ENCODE measurements at regions not wholly inside any gene's neighbourhood (a gene's known extent, or its start where the extent isn't known, plus 50 kb on each side); places are given as distances from the start of the nearest gene placed in this dataset.
"Not testable (repeated sequence)": the region's sequence is repeated elsewhere in the genome, so short reads cannot be mapped to it uniquely, and the experiment has no call there.

DNA sequence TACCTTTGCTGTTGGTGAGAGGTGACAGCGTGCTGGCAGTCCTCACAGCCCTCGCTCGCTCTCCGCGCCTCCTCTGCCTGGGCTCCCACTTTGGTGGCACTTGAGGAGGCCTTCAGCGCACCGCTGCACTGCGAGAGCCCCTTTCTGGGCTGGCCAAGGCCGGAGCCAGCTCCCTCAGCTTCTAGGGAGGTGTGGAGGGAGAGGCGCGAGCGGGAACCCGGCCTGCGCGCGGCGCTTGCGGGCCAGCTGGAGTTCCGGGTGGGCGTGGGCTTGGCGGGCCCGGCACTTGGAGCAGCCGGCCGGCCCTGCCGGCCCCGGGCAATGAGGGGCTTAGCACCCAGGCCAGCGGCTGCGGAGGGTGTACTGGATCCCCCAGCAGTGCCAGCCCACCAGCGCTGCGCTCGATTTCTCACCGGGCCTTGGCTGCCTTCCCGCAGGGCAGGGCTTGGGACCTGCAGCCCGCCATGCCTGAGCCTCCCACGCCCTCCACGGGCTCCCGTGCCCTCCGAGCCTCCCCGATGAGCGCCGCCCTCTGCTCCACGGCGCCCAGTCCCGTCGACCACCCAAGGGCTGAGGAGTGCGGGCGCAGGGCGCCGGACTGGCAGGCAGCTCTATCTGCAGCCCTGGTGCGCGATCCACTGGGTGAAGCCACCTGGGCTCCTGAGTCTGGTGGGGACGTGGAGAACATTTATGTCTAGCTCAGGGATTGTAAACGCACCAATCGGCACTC lies 700.3 kb downstream of the CDH18 start:
- DNase-seq: not testable (repeated sequence)

DNA sequence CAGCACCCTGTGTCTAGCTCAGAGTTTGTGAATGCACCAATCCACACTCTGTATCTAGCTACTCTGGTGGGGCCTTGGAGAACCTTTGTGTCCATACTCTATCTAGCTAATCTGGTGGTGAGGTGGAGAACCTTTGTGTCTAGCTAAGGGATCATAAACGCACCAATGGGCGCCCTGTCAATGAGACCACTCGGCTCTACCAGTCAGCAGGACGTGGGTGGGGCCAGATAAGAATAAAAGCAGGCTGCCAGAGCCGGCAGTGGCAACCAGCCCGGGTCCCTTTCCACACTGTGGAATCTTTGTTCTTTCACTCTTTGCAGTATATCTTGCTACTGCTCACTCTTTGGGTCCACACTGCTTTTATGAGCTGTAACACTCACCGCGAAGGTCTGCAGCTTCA lies 699.7 kb downstream of the CDH18 start:
- DNase-seq: not testable (repeated sequence)

GRCh38 chr5:19297934-19298333 lies 690.1 kb downstream of the CDH18 start:
- DNase-seq: no peak

DNA sequence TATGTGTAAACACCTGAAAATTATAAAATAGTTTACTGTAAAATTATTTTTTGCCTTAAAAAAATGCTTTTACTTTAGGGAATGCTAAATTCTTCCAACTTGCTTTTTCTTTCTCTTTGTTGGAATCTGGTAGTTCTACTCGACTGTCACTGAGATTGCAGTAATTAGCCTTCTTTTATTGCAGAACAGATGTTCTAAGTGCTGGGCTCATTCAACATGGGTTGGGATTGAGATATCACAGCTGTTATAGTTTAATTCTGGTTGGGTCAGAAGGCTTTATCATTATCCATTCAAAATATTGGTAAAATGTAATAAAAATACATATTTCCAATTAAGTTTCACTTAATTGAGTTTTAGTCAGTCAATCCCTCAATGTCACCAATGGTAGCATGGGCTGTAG lies 686.7 kb downstream of the CDH18 start:
- no peak for DNase-seq

DNA sequence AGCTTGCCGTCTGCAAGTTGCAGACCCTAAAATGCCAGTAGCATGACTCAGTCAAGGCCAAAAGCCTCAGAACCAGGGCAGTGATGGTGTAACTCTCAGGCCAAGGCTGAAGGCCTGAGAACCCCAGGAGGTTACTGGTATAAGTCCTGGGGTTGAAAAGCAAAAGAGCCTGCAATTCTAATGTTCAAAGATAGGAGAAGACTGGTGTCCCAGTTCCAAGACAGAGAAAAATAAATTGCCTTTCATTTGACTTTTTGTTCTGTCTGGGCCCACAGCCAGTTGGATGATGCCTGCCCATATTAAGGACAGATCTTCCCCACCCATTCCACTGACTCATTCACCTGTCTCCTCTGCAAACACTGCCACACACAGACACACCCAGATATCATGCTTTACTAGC lies 673.2 kb downstream of the CDH18 start:
- no peak for DNase-seq

GRCh38 chr5:19319252-19319651 lies 668.7 kb downstream of the CDH18 start:
- no peak for DNase-seq

DNA sequence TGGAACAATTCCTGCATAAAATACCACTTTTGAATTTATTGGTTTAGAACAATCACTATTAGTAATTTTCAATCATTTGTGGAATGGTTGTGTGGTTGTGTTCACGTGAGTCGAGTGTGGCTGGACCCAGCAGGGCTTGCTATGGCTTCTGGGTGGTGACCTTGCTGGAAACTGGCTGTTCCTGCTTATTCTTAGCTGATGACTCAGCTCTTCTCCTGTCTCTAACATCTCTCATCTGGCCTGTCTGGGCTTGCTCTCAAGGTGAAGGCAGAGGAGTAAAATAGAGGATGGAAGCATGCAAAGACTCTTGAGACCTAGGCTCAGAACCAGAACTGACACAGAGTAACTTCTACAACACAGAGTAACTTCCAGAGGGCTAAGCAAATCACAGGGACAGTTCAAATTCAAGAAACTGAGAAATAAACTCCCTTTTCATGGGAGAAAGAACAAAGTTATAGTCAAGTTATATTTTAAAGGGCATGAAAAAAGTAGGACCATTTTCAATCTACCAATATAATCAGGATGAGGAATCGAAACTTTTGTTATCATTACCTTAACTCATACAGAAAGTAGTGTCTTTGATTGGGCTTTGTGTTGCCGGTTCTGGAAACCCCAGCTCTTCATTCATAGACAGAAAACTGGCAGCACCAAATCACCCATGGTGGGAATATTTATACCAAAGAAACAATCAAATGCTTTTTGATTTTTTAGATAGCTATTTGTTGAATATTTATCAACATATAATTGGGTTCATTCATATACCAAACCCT lies 665.1 kb downstream of the CDH18 start:
- no peak for DNase-seq

DNA sequence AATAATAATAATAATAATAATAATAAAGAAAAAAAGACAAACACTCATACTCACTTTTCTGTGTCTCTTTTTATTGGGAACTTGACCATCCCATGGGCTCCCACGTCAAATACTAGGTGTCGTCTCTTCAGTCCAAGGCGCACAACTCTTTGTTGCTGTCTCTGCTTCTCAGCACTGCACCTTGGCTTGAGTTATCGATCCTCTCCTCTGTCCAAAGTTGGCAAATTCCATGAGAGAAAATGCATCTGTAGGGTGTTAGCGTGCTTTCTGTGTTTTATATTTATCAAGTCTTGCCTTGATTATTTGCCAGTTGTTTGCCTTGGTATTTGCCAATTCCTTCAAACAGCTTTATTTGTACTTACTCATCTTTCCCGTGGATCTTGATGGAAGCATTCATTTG lies 653.7 kb downstream of the CDH18 start:
- DNase-seq: no peak

- no peak for DNase-seq
These were observed 645.1 kb downstream of the CDH18 start for GRCh38 chr5:19342942-19343341.

DNA sequence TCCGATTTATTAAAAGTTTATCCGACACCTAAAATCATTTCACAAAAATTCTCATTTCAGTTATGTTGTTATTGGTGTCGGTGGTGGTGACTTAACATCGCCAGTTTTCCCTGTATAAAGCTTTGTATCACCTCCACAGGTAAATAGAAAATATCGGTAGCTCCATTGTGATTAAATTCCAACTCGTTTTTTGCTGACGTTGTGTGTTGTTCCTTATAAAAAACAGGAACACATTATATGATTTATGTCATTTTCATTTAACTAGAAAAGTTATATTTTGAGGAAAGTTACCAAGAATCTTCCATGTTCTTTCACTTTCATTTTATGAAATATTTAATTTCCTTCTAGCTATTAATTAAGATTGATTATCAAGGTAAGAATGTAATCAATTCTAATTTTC lies 635.9 kb downstream of the CDH18 start:
- no peak for DNase-seq

DNA sequence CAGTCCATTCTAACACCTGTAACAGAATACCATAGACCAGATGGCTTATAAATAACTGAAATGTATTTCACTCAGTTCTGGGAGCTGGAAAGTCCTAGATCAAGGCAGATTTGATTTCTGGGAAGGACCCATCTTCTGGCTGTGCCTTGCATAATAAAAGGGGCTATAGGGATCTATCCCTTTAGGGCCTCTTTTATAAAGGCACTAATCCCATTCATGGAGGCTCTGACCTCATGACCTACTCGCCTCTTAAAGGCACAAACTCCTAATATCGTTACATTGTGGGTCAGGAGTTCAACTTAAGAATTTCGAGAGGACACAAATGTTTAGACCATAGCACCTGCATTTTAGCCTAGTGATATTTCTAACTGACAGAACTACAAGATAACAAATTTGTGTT lies 619.0 kb downstream of the CDH18 start:
- DNase-seq: no peak

- no peak for DNase-seq
These were observed 618.4 kb downstream of the CDH18 start for GRCh38 chr5:19369561-19369960.

DNA sequence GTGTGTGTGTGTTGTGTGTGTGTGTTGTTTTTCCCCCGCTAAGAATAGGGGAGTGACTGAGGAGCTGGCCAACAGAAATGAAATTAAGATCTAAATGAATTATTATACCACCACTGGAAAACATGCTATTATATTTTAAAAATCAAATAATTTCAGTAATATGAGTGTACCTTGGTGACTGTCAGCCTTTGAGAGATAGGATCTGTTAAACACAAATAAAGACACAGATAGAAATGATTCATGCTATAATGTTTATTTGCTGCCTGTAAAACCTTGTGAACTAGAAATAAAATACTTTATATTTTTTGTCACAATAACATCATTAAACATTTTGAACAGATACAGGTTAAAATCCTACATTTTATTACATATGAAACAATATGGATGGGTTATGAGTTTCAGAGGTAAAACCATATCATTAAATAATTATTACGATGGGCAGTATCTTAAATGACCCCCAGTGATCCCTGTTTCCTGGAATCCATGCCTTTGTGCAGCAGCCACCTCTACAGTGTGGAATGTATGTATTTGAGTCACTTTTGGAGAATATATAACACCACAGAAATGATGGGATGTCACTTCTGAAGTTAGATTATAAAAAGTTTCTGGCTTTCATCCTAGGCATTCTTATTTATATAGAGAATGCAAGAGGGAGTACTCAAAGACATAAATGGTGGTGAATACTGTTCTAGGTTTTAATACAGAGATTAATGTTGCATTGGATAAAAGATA lies 617.2 kb downstream of the CDH18 start:
- no peak for DNase-seq

DNA sequence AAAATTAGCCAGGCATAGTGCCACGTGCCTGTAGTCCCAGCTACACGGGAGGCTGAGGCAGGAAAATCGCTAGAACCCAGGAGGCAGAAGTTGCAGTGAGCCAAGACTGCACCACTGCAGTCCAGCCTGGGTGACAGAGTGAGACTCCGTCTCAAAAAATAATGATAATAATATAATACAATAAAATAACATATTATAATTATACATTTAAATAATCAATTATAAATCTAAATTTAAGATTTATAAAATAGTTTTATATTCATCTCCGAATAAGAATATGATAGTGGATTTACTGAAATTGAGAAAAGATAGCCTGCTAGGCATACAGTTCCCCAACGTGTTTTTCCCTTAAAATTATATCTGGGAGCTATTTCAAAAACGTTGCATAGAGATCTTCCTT lies 599.6 kb downstream of the CDH18 start:
- no peak for DNase-seq

GRCh38 chr5:19401032-19401431 lies 587.0 kb downstream of the CDH18 start:
- no peak for DNase-seq

DNA sequence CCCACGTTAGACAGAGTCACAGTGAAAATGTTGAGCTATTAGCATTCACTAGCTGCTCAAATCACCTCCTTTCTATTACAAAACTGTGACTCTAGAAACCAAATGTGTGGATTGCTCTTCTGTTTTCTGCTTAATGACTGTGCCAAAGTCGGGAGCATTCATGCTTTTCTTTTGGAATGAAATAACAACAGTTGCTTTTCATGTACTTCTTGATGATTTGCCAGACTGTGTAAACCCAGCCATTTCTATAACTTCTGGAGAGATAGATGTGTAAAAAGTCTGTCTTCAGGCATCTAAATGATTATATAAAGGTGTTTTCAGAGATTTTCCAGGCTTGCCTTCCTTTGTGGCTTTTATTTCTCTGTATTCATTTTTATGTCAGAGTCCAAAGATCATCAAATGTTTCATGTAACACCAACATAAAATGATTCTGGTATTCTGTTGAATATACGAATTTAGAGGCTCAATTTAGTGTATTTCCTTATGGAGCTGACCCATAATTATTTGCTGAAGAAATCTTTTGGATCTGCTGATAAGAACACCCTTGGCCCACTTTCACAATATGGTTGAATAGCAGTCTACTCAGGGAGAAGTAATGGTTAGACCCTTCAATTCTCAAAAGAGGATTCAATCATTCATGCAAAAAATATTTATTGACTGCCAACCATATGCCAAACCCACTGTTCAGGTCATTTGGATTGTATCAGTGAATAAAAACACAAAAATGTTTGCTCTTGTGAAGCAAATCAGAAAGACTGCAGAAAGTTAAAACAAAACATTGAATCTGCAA lies 581.2 kb downstream of the CDH18 start:
- DNase-seq: no peak

DNA sequence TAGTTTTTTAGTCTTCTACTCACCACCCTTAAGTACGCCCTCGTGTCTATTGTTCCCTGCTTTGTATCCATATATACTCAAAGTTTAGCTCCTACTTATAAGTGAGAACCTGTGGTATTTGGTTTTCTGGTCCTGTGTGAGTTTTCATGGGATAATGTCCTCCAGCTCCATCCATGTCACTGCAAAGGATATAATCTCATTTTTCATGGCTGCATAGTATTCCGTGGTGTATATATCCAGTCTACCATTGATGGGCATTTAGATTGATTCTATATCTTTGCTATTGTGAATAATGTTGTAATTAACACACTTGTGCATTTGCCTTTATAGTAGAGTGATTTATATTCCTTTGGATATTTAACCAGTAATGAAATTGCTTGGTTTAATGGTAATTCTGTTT lies 579.9 kb downstream of the CDH18 start:
- DNase-seq: no peak

GRCh38 chr5:19411936-19412335 lies 576.1 kb downstream of the CDH18 start:
- no peak for DNase-seq

Data from activated gamma-delta T cell treated with Interleukin-2 at 50 U/mL for 16 hours (primary cell).